Heart right ventricle (tissue), 16 donors: ENCODE measurements at regions not wholly inside any gene's neighbourhood (a gene's known extent, or its start where the extent isn't known, plus 50 kb on each side); places are given as distances from the start of the nearest gene placed in this dataset.

Source experiments
- ATAC-seq, 8 donors: fragments of 200-7000 bp; cut with Tn5 transposase; one replicate each; pipeline ENCODE4 v1.9.1; 2020; ENCODE audit warnings: mild to moderate bottlenecking in 8 of 8, moderate library complexity in 8 of 8, moderate number of reproducible peaks in 1 of 8
- DNase-seq, 2 donors: peaks; one replicate each; pipeline ENCODE4 v3.0.0-alpha.2; 2020
- H3K27ac ChIP-seq, 10 donors: fragments of 200-600 bp; sonication (generic) in 2 of 10; one replicate each; pipeline versions ENCODE4 v1.5.0 to v1.8.0; 2020 to 2022; ENCODE audit warnings: mild to moderate bottlenecking in 3 of 10
- H3K27me3 ChIP-seq, 7 donors: fragments of 200-600 bp; one replicate each; pipeline ENCODE4 v1.8.0; 2021 to 2022; ENCODE audit warnings: mild to moderate bottlenecking in 2 of 7
- H3K36me3 ChIP-seq, 9 donors: fragments of 200-600 bp; sonication (generic) in 1 of 9; one replicate each; pipeline versions ENCODE4 v1.5.0 to v1.8.0; 2020 to 2022; ENCODE audit warnings: mild to moderate bottlenecking in 2 of 9
- H3K4me1 ChIP-seq, 9 donors: fragments of 200-600 bp; sonication (generic) in 1 of 9; one replicate each; pipeline versions ENCODE4 v1.5.0 to v1.8.0; 2020 to 2022; ENCODE audit warnings: mild to moderate bottlenecking in 4 of 9
- H3K4me3 ChIP-seq, 10 donors: fragments of 200-600 bp; sonication (generic) in 2 of 10; one replicate each; pipeline versions ENCODE4 v1.5.0 to v1.8.0; 2020 to 2022; ENCODE audit warnings: mild to moderate bottlenecking in 7 of 10, moderate library complexity in 2 of 10
- H3K9me3 ChIP-seq, 11 donors: fragments of 200-600 bp in 10 of 11; sonication (generic) in 2 of 11; one replicate each; pipeline versions ENCODE4 v1.5.0 to v1.8.0; 2013 to 2022; ENCODE audit warnings: mild to moderate bottlenecking in 2 of 11, control low read depth in 1 of 11, moderate library complexity in 1 of 11
- CTCF ChIP-seq, 9 donors: fragments of 200-600 bp; sonication (generic) in 2 of 9; IDR thresholded peaks; one replicate each; pipeline versions ENCODE4 v1.5.0 to v1.8.0; 2021 to 2022; ENCODE audit warnings: antibody characterized with exemption in 9 of 9, mild to moderate bottlenecking in 5 of 9, moderate library complexity in 1 of 9
- WGBS, 2 donors: extraction: QIAGEN DNeasy Blood & Tissue Kit; methylation state at CpG; one replicate each; pipeline ENCODE4 v1.1.7; 2013; ENCODE audit warnings: inconsistent platforms in 1 of 2; 5-methylcytosine and 5-hydroxymethylcytosine counted together
- intact Hi-C, 10 donors: fragments of 100-400 bp; cut with DNase I; formaldehyde crosslinking; loops; one replicate each; pipeline versions ENCODE4 v1.11.1 to v1.14.2; 2022
- donor health status: Arrhythmogenic right ventricular cardiomyopathy.
- donor health status: ischemic (EF 13 %, LVEDD 7.1; RV severe dilation, severe dysfunction).
- donor health status: healthy with polysubstance abuse.
- donor health status: DM: no; HTN: yes; CAD: no.
- donor health status: DM: no; HTN: no; CAD: no.
- donor health status: ischemic (EF 25% LVEDD 6.9; RV normal size, moderate dysfunction).
- donor health status: ischemic (EF 25% LVEDD 5.7; RV mildly dilated, moderate dysfunction).
- donor health status: healthy.
- donor health status: DM: yes; HTN: yes; CAD: no.
- donor health status: Ischemic cardiomyopathy.
- donor health status: ischemic (EF 35%, LVEDD 5.7; RV mildly dilated, moderate dysfunction).
- donor health status: nonischemic (EF 11% LVEDD 7.7; RV severe dilation, severe dysfunction).
- donor health status: DM: yes; HTN: yes; CAD: no.
- donor health status: PGD.
- donor health status: ischemic (EF 29% LVEDD 5.4; RV normal size, mild dysfunction).
- donor health status: nonischemic (EF 23%, LVEDD 6.1; RV moderate dilation, normal function).

- DNase-seq (no peak), ATAC-seq (no peak)
- H3K27me3 ChIP-seq, result no peaks in the 10 kb centered on the region
- H3K9me3 ChIP-seq, result peaks cover 0 to 2% (median 0%) of the 10 kb centered on the region in 11 donors
- no peaks in the 10 kb centered on the region for H3K4me1 ChIP-seq
- H3K4me3 ChIP-seq, result no peak overlapping the region
- no peaks in the 10 kb centered on the region for H3K36me3 ChIP-seq
- no peak for TF ChIP-seq CTCF (IDR thresholded peaks at IDR 0.05)
- intact Hi-C loops, result no loop called here
- no peak overlapping the region for H3K27ac ChIP-seq
Measured at GRCh38 chr7:24026351-24026750, 257.6 kb upstream of the NPY start.

DNA sequence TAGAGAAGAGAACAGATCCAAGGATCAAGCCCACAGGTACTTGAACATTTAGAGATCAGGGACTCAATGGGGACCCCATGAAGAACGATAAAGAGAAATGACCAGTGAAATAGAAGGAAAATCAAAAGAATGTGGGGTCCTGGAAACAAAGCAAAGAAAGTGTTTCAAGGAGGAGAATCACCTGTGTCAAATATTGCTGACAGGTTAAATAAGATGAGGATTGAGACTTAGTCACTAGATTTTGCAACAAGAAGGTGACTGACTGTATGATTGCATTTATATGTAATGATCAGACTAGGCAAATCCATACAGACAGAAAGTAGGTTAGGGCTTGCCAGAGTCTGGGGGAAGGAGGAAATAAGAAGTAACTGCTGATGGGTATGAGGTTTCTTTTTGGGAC, 254.9 kb upstream of the NPY start:
- WGBS, 2 donors, result 81 to 93% methylated on average over 1 of the region's 1 CpG
- no peaks in the 10 kb centered on the region for H3K4me1 ChIP-seq
- H3K4me3 ChIP-seq, result no peak overlapping the region
- no peaks in the 10 kb centered on the region for H3K36me3 ChIP-seq
- TF ChIP-seq CTCF (IDR thresholded peaks at IDR 0.05), result no peak
- DNase-seq, result no peak
- H3K27ac ChIP-seq, result no peak overlapping the region
- H3K9me3 ChIP-seq, result peaks cover 0 to 2% (median 0%) of the 10 kb centered on the region in 11 donors
- ATAC-seq, result no peak
- H3K27me3 ChIP-seq, result no peaks in the 10 kb centered on the region
- intact Hi-C loops, result no loop called here

DNA sequence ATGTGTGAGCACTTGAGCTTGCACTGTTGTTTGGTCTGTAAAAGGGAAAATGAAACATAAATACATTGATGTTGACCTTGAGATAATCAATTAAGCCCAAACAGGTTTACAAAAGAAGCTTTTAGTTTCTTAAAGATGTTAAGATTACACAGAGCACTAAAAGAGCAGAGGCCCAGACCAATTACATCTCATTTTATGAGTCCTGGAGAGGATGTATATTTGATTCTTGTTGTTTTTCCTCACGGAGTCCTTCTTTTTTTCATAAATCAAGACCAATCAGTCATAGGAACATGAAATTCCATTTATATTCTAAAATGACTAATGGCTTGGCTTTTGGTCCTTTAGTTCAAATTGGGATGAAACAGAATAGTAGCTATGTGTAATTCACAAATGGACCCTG, 249.7 kb upstream of the NPY start:
- no peak for TF ChIP-seq CTCF (IDR thresholded peaks at IDR 0.05)
- intact Hi-C loops, result no loop called here
- no peak for DNase-seq
- H3K36me3 ChIP-seq, result no peaks in the 10 kb centered on the region
- H3K4me1 ChIP-seq, result no peaks in the 10 kb centered on the region
- no peak for ATAC-seq
- H3K27me3 ChIP-seq, result no peaks in the 10 kb centered on the region
- no peak overlapping the region for H3K27ac ChIP-seq
- no peaks in the 10 kb centered on the region for H3K9me3 ChIP-seq
- no peak overlapping the region for H3K4me3 ChIP-seq
- 84 to 88% methylated on average over 1 of the region's 1 CpG for whole genome bisulfite sequencing, 2 donors

DNA sequence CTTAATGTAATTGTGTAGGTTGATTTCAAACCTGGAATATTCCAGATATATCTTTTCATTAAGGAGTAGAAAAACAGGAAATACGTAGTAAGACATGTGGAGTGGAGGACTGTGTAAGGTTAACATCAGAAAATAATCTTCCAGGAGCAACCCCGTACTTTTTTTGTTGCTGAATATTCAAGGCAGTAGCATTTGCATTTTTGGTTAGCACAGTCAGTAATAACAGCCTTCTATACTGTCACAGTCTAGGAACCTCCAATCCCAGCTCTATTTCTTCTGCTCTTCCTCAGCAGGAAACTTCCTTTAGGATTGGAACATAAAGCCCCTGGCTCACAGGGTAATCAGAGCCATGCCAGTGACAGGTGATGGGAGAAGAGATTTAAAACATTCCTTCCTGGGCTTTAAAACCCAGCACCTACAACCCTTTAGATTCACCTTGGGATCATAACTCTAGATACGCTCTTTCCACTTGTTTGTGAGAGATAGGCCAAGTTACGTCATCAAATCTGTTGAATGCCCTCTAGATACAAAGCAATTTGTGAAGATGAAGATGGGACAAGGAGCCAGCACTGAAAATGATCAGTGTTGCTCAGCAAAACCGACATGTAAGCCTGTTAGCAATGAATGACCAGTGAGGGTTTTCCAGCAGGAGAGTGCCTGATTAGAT, 248.5 kb upstream of the NPY start:
- Histone ChIP-seq H3K4me1 (no peaks in the 10 kb centered on the region), H3K27ac (no peak overlapping the region), H3K27me3 (no peaks in the 10 kb centered on the region), H3K9me3 (no peaks in the 10 kb centered on the region), H3K36me3 (no peaks in the 10 kb centered on the region), H3K4me3 (no peak overlapping the region)
- intact Hi-C loops, result no loop called here
- no peak for DNase-seq
- no peak for TF ChIP-seq CTCF (IDR thresholded peaks at IDR 0.05)
- no peak for ATAC-seq
- WGBS, 2 donors, result 76 to 78% methylated on average over 5 of the region's 5 CpGs
